Uterus (tissue), 2 donors: ENCODE measurements at regions not wholly inside any gene's neighbourhood (a gene's known extent, or its start where the extent isn't known, plus 50 kb on each side); places are given as distances from the start of the nearest gene placed in this dataset.

ENCODE experiments used
- CTCF ChIP-seq, 4 experiments: fragments of 200-600 bp in 2 of 4; fragments of 450-650 bp in 2 of 4; sonication (generic) in 2 of 4; IDR thresholded peaks; one replicate each; pipeline ENCODE4 v1.5.1; 2016 to 2019; ENCODE audit warnings: antibody characterized with exemption in 4 of 4, mild to moderate bottlenecking in 2 of 4, moderate library complexity in 1 of 4
- POLR2A ChIP-seq, 2 donors: fragments of 450-650 bp; IDR thresholded peaks; one replicate each; pipeline ENCODE4 v1.6.1; 2016; ENCODE audit warnings: antibody characterized with exemption in 2 of 2, mild to moderate bottlenecking in 1 of 2, moderate library complexity in 1 of 2

DNA sequence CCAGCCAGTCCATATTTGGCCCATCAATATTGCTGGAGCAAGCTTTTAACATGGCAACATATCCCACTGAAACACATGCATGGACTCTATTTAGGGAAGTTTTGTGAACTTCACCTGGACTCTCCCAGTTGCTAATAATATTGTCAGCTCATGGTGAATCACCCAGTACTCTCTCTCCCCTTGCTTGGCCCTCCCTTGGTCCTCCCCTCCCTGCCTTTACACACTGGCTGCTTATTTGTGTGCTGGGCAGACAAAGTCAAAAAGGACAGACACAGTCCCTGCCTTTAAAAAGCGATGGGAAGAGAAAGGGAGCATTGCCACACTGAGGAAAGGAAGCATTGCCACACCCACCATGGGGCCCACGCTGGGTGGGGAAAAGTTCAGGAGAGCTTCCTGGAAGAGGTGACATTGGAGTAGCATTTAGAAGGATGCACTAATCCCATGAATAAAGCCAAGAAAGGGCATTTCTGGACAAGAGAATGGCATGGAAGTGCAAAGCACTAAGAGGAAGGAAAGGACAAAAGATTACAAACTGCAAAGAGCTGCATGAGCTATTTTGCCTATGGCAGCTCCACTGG, 143.4 kb upstream of the EXOC2 start:
- TF ChIP-seq CTCF (IDR thresholded peaks at IDR 0.05) (no peak), POLR2A (IDR thresholded peaks at IDR 0.05) (no peak)
